Body of pancreas (tissue), 4 donors: ENCODE measurements at regions not wholly inside any gene's neighbourhood (a gene's known extent, or its start where the extent isn't known, plus 50 kb on each side); places are given as distances from the start of the nearest gene placed in this dataset.

Experiments
- ATAC-seq: fragments of 150-250 bp; one replicate; pipeline ENCODE4 v1.9.1; 2016
- DNase-seq, 4 donors: peaks; one replicate each; pipeline ENCODE4 v3.0.0-alpha.2; 2019
- H3K27ac ChIP-seq, 4 donors: fragments of 200-600 bp; sonication (generic); 1 replicate in 3 of 4; 2 replicates in 1 of 4; pipeline versions ENCODE4 v1.5.1 to v1.6.1; 2016 to 2019; ENCODE audit warnings: mild to moderate bottlenecking in 1 of 4, mixed read lengths in 1 of 4, moderate library complexity in 1 of 4
- H3K27me3 ChIP-seq, 2 donors: fragments of 200-600 bp; sonication (generic); one replicate each; pipeline ENCODE4 v1.6.0; 2016; ENCODE audit warnings: mild to moderate bottlenecking in 1 of 2
- H3K36me3 ChIP-seq, 2 donors: fragments of 200-600 bp; sonication (generic); replicated peaks in 1 of 2; 2 replicates each; pipeline ENCODE4 v1.5.1; 2016; ENCODE audit warnings: low read depth in 2 of 2; ENCODE audit not compliant: insufficient read depth in 1 of 2
- H3K4me1 ChIP-seq: fragments of 200-600 bp; sonication (generic); one replicate; pipeline ENCODE4 v1.6.0; 2016
- H3K4me3 ChIP-seq, 2 donors: fragments of 200-600 bp; sonication (generic); 1 replicate in 1 of 2; 2 replicates in 1 of 2; pipeline ENCODE4 v1.5.1; 2016 to 2019
- H3K9me3 ChIP-seq, 3 donors: fragments of 200-600 bp; sonication (generic); 1 replicate in 2 of 3; 2 replicates in 1 of 3; pipeline ENCODE4 v1.5.1; 2016
- POLR2A ChIP-seq, 3 donors: fragments of 450-650 bp; IDR thresholded peaks; one replicate each; pipeline ENCODE4 v1.6.1; 2016; ENCODE audit warnings: antibody characterized with exemption in 3 of 3, mild to moderate bottlenecking in 2 of 3
- WGBS, 2 donors: methylation state at CpG; one replicate each; pipeline ENCODE4 v1.1.5; 2017; 5-methylcytosine and 5-hydroxymethylcytosine counted together
- intact Hi-C: fragments of 100-400 bp; cut with DNase I; formaldehyde crosslinking; loops from one replicate; pipeline ENCODE4 v1.15.1; 2023
- TF ChIP-seq, protein P1 (sequence below), 7 experiments: fragments of 450-650 bp in 4 of 7; fragments of 200-600 bp in 3 of 7; sonication (generic) in 3 of 7; IDR thresholded peaks; one replicate each; pipeline ENCODE4 v1.5.1; 2016 to 2019; ENCODE audit warnings: antibody characterized with exemption in 7 of 7

DNA sequence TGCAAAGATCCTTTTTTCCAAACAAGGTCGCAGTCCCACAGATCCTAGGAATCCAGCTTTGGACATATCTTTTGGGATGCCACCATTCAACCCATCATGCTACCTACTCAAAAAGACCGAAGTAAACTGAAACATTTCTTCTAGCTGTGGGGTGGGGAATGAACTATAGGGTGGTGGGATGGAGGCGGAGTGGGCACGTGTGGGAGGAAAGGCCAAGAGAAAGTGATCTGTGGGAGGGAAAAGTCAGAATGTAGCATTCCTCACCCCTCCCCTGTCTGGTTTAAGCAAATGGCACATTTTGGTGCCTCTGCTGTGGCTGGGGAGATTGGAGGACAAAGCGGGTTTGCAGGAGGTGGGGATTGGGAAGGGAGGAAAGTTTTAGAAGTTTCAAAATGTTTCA, 59.2 kb upstream of the IL17B start:
- H3K27me3 ChIP-seq: no peaks in the 10 kb centered on the region
- H3K27ac ChIP-seq: no peak overlapping the region
- no peaks in the 10 kb centered on the region for H3K36me3 ChIP-seq
- no peak overlapping the region for H3K4me3 ChIP-seq
- H3K9me3 ChIP-seq: no peaks in the 10 kb centered on the region
- TF ChIP-seq, protein P1, sequence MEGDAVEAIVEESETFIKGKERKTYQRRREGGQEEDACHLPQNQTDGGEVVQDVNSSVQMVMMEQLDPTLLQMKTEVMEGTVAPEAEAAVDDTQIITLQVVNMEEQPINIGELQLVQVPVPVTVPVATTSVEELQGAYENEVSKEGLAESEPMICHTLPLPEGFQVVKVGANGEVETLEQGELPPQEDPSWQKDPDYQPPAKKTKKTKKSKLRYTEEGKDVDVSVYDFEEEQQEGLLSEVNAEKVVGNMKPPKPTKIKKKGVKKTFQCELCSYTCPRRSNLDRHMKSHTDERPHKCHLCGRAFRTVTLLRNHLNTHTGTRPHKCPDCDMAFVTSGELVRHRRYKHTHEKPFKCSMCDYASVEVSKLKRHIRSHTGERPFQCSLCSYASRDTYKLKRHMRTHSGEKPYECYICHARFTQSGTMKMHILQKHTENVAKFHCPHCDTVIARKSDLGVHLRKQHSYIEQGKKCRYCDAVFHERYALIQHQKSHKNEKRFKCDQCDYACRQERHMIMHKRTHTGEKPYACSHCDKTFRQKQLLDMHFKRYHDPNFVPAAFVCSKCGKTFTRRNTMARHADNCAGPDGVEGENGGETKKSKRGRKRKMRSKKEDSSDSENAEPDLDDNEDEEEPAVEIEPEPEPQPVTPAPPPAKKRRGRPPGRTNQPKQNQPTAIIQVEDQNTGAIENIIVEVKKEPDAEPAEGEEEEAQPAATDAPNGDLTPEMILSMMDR (IDR thresholded peaks at IDR 0.05): no peak
- TF ChIP-seq POLR2A (IDR thresholded peaks at IDR 0.05): no peak
- ATAC-seq (no peak), DNase-seq (no peak)
- intact Hi-C loops: no loop called here
- H3K4me1 ChIP-seq: peaks cover 7% of the 10 kb centered on the region
- 86 to 89% methylated on average over 5 of the region's 5 CpGs for WGBS, 2 donors

DNA sequence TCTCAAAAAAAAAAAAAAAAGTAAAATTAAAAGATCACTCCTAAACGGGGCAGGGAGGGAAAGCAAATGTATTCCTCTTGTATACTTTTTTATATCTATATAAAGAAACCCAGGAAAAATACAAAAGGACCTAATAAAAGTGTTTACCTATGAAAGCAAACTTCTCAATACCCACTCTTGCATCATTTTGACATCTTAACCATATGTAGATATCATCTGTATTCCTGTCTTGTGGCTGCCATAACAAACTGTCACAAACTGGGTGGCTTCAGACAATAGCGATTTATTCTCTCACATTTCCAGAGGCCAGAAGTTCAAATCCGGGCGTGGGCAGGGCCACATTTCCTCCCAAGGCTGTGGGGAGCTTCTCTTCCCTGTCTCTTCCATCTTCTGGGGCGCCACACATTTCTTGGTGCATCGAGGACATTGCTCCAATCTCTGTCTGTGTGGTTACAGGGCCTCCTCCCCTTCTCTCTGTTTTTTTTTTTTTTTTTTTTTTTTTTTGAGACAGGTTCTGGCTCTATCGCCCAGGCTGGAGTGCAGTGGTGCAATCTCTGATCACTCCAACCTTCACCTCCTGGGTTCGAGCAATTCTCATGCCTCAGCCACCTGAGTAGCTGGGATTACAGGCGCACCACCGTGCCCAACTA, 58.4 kb upstream of the IL17B start:
- Histone ChIP-seq H3K4me3 (no peak overlapping the region), H3K36me3 (no peaks in the 10 kb centered on the region), H3K9me3 (no peaks in the 10 kb centered on the region), H3K27ac (no peak overlapping the region), H3K4me1 (peaks cover 3% of the 10 kb centered on the region), H3K27me3 (no peaks in the 10 kb centered on the region)
- no peak for ATAC-seq
- DNase-seq: no peak
- intact Hi-C loops: no loop called here
- no peak for TF ChIP-seq POLR2A (IDR thresholded peaks at IDR 0.05)
- TF ChIP-seq, protein P1 (IDR thresholded peaks at IDR 0.05): no peak
- WGBS, 2 donors: 58 to 68% methylated on average over 10 of the region's 10 CpGs

DNA sequence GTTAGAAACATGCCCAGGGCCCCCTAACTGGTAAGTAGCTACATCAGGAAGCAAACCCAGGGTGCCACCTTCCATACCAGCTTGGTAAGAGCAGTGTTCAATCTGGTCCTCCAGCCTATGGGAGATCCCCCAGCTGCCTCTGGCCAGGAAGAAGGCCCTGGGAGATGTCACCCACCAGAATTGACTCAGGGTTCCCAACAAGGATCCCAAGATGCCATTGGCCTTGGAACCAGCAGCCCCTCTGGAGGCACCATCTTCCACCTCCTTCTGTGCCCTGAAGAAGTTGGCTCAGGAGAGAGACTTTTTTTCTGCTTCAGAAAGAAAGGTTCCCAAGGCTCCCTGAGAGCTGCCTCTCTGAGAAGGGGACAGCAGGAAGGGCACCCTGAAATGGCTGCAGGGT, 56.6 kb upstream of the IL17B start:
- Histone ChIP-seq H3K4me1 (peaks cover 4% of the 10 kb centered on the region), H3K4me3 (no peak overlapping the region), H3K9me3 (no peaks in the 10 kb centered on the region), H3K27ac (no peak overlapping the region), H3K27me3 (no peaks in the 10 kb centered on the region), H3K36me3 (no peaks in the 10 kb centered on the region)
- no peak for TF ChIP-seq POLR2A (IDR thresholded peaks at IDR 0.05)
- TF ChIP-seq, protein P1 (IDR thresholded peaks at IDR 0.05): no peak
- ATAC-seq (no peak), DNase-seq (no peak)
- intact Hi-C loops: no loop called here

DNA sequence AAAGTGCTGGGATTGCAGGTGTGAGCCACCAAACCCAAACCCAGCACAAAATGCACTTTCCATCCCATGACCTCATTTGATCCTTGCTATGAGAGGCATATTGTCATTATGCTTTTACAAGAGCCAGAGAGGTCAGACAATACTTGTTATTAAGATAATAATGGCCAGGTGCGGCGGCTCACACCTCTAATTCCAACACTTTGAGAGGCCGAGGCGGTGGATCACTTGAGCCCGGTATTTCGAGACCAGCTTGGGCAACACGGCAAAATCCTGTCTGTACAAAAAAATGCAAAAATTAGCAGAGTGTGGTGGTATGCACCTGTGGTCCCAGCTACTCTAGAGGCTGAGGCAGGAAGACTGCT, 55.9 kb upstream of the IL17B start:
- H3K27me3 ChIP-seq: no peaks in the 10 kb centered on the region
- ATAC-seq: no peak
- no peak for TF ChIP-seq POLR2A (IDR thresholded peaks at IDR 0.05)
- TF ChIP-seq, protein P1 (IDR thresholded peaks at IDR 0.05): no peak
- no peaks in the 10 kb centered on the region for H3K36me3 ChIP-seq
- no peak overlapping the region for H3K27ac ChIP-seq
- intact Hi-C loops: no loop called here
- no peak for DNase-seq
- H3K4me3 ChIP-seq: no peak overlapping the region
- no peaks in the 10 kb centered on the region for H3K9me3 ChIP-seq
- WGBS, 2 donors: 79 to 89% methylated on average over 7 of the region's 7 CpGs
- peaks cover 10% of the 10 kb centered on the region for H3K4me1 ChIP-seq
